Adrenal gland (tissue), 9 donors: ENCODE measurements at regions not wholly inside any gene's neighbourhood (a gene's known extent, or its start where the extent isn't known, plus 50 kb on each side); places are given as distances from the start of the nearest gene placed in this dataset.
A peak's percentile ranks its signal among the peaks of the same experiment; 100 is the strongest.

Experiments
- DNase-seq, 7 donors: peaks; one replicate each; pipeline ENCODE4 v3.0.0-alpha.2; 2019 to 2020
- H3K27ac ChIP-seq, 5 donors: fragments of 200-600 bp; sonication (generic) in 4 of 5; 1 replicate in 3 of 5; 2 replicates in 2 of 5; pipeline versions ENCODE4 v1.5.1 to v1.8.0; 2016 to 2020; ENCODE audit warnings: mild to moderate bottlenecking in 1 of 5
- H3K27me3 ChIP-seq: fragments of 200-600 bp; 2 replicates; pipeline ENCODE4 v1.8.0; 2021
- H3K36me3 ChIP-seq, 2 donors: fragments of 200-600 bp; replicated peaks in 1 of 2; 1 replicate in 1 of 2; 2 replicates in 1 of 2; pipeline versions ENCODE4 v1.5.1 to v1.8.0; 2018 to 2022
- H3K4me1 ChIP-seq, 2 donors: fragments of 200-600 bp; replicated peaks in 1 of 2; 1 replicate in 1 of 2; 2 replicates in 1 of 2; pipeline versions ENCODE4 v1.5.1 to v1.8.0; 2018 to 2021
- H3K4me3 ChIP-seq, 4 donors: fragments of 200-600 bp; sonication (generic) in 3 of 4; one replicate each; pipeline ENCODE4 v1.5.1; 2016 to 2018
- H3K9me3 ChIP-seq, 3 donors: fragments of 200-600 bp; sonication (generic) in 1 of 3; replicated peaks in 1 of 3; 1 replicate in 2 of 3; 2 replicates in 1 of 3; pipeline versions ENCODE4 v1.5.1 to v1.8.0; 2016 to 2021
- CTCF ChIP-seq, 6 experiments: fragments of 450-650 bp in 4 of 6; fragments of 200-600 bp in 2 of 6; sonication (generic) in 1 of 6; IDR thresholded peaks; 1 replicate in 5 of 6; 2 replicates in 1 of 6; pipeline versions ENCODE4 v1.5.1 to v1.8.0; 2016 to 2021; ENCODE audit warnings: antibody characterized with exemption in 6 of 6, mild to moderate bottlenecking in 2 of 6, moderate library complexity in 1 of 6
- POLR2A ChIP-seq, 2 donors: fragments of 450-650 bp; IDR thresholded peaks; one replicate each; pipeline ENCODE4 v1.6.1; 2017; ENCODE audit warnings: antibody characterized with exemption in 2 of 2, mild to moderate bottlenecking in 2 of 2, moderate library complexity in 1 of 2
- WGBS, 4 donors: extraction: QIAGEN DNeasy Blood & Tissue Kit in 2 of 4; methylation state at CpG; one replicate each; pipeline versions ENCODE4 v1.1.5 to v1.1.7; 2013 to 2017; 5-methylcytosine and 5-hydroxymethylcytosine counted together
- intact Hi-C, 2 donors: fragments of 100-400 bp; cut with DNase I; formaldehyde crosslinking; loops; one replicate each; pipeline versions ENCODE4 v1.14.1 to v1.15.0; 2022 to 2023
- donor health status: healthy with polysubstance abuse.
- donor health status: Bipolar disorder and iron deficiency.
- donor health status: DM: yes; HTN: yes; CAD: no.
- donor health status: DM: no; HTN: no; CAD: no.
- donor health status: DM: no; HTN: no; CAD: no.

- 37 to 51% (median 39%) methylated on average over 2 of the region's 2 CpGs for WGBS, 4 donors
- TF ChIP-seq POLR2A (IDR thresholded peaks at IDR 0.05) (no peak), CTCF (IDR thresholded peaks at IDR 0.05) (no peak)
- DNase-seq = peak; percentile 44 to 73 (median 62)
- Histone ChIP-seq H3K36me3 (no peaks in the 10 kb centered on the region), H3K27me3 (no peaks in the 10 kb centered on the region), H3K27ac (peak overlapping the region in 2 of 5 donors; percentile 58 to 62), H3K4me1 (peaks cover 9 to 10% of the 10 kb centered on the region in 2 donors), H3K9me3 (peaks cover 0 to 11% (median 0%) of the 10 kb centered on the region in 3 donors), H3K4me3 (no peak overlapping the region)
- intact Hi-C loops = no loop called here
These were observed 50.3 kb upstream of the ATP13A3 start for GRCh38 chr3:194536871-194537637.
